GM10248 (cell line): ENCODE measurements at regions not wholly inside any gene's neighbourhood (a gene's known extent, or its start where the extent isn't known, plus 50 kb on each side); places are given as distances from the start of the nearest gene placed in this dataset.
"Not testable (repeated sequence)": the region's sequence is repeated elsewhere in the genome, so short reads cannot be mapped to it uniquely, and the experiment has no call there.

Experiments
- CTCF ChIA-PET: fragments of 300-600 bp; sonication (Branson Sonifier 250); formaldehyde crosslinking; extraction: SDS; loops from one replicate; lab custom pipeline; 2021; ENCODE audit warnings: antibody characterized with exemption; lab: Yijun Ruan, JAX
- POLR2A ChIA-PET: fragments of 350-650 bp; sonication (Branson Sonifier 250); formaldehyde crosslinking; extraction: SDS; loops from one replicate; lab custom pipeline; 2020; ENCODE audit warnings: antibody characterized with exemption; lab: Yijun Ruan, JAX
- DNase-seq: peaks from one replicate; pipeline ENCODE4 v3.0.0; 2012; ENCODE audit errors: extremely low spot score
- TF ChIP-seq, protein P1 (sequence below): IDR thresholded peaks from 2 replicates; pipeline ENCODE4 v1.5.1; 2012; ENCODE audit warnings: mild to moderate bottlenecking, low read depth; ENCODE audit errors: extremely low read depth, missing control alignments, control extremely low read depth

DNA sequence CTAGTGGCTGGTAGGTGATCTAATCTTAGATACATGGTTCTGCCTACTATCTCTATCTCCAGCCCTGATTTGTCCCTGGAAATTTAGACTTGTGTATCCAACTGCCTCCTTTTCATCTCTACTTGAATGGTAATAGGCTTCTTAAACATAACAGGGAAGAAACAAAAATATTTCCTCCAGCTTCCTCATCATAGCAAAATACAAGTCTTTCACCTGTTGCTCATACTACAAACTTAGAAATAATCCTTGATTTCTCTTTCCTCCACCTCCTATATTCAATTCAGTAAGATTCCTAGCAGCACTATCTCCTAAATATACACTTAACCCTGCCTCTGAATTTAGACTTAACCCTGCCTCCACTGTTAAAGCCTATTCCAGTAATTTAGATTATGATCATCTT is 373.3 kb upstream of the ACTRT1 start:
- DNase-seq = no peak
- ChIA-PET CTCF (no interaction called here), POLR2A (no interaction called here)
- TF ChIP-seq, protein P1, sequence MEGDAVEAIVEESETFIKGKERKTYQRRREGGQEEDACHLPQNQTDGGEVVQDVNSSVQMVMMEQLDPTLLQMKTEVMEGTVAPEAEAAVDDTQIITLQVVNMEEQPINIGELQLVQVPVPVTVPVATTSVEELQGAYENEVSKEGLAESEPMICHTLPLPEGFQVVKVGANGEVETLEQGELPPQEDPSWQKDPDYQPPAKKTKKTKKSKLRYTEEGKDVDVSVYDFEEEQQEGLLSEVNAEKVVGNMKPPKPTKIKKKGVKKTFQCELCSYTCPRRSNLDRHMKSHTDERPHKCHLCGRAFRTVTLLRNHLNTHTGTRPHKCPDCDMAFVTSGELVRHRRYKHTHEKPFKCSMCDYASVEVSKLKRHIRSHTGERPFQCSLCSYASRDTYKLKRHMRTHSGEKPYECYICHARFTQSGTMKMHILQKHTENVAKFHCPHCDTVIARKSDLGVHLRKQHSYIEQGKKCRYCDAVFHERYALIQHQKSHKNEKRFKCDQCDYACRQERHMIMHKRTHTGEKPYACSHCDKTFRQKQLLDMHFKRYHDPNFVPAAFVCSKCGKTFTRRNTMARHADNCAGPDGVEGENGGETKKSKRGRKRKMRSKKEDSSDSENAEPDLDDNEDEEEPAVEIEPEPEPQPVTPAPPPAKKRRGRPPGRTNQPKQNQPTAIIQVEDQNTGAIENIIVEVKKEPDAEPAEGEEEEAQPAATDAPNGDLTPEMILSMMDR = no peak

DNA sequence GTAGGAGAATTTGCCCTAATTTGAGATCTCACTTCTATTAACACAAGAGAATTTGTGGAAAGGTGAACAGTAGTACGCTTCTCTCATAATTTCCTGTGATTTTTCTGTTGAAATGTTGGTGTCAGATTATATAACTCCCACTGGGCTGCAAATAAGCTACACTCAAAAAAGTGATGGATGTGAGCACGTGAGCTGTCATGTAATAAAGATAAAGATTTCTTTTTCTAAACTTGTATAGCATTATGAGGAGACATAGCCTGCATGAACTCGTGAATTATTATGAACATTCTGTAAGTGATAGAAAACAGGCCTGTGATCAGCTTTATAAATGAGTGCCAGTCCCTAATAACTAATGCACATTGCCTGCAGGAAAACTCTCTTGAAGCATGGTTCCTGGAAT is 356.6 kb upstream of the ACTRT1 start:
- POLR2A ChIA-PET = no interaction called here

DNA sequence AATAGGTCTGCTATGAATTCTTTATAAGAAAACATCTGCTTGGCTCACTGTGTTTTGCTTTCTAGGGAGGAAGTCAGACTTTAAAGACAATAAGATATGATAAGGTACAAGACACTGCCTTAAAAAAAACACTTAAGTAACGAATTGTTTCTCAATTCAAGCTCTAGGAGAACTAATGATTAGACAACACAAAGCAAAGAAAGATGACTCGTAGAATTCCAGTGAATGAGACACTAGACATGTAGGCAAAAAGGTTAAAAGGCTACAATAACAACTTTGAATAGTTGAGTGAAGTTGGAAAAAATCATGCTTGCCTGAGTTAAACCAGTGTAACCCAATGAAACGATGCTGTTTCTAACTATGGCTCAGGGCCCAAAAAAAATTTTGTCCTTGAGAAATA is 344.4 kb upstream of the ACTRT1 start:
- TF ChIP-seq, protein P1 = no peak
- DNase-seq = no peak
- POLR2A ChIA-PET = no interaction called here
- CTCF ChIA-PET = no interaction called here

More for the DNA sequence above, 356.6 kb upstream of the ACTRT1 start:
- CTCF ChIA-PET = no interaction called here
- no peak for DNase-seq
- TF ChIP-seq, protein P1 = no peak

DNA sequence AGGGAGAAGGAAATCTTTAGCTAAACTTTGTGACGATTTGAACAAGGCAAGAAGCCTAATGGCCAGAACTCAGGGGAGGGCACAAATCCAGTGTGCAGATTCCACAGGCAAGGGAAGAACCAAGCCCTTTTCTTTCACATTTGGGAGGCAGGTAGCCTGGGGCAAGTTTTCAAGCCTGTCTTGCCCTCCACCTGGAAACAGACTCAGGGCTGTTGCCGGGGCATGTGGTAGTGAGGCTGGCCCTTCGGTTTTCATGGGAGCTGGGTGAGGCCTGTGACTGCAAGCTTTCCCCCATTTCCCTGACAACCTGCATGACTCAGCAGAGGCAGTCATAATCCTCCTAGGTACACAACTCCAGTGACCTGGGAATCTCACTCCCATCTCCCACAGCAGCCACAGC is 331.6 kb upstream of the ACTRT1 start:
- CTCF ChIA-PET, POLR2A ChIA-PET: not testable (repeated sequence)

DNA sequence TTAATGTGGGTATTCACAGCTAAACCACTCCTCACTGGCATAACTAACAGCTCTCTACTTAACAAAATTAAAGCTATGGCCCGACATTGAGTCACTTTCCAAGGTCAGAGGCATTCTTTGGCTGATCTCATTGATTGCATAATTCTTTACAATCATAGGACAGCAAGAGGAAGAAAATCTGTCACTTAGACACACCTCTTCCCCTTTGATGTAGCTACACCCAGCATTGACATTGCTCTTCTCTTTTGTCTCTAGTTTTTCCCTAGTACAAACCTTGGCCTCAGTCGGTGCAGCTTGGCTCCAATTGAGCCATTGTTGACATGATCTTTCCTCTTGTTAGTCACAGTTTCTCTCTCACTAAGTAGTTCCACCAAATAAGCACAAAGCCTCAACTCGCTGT is 313.3 kb upstream of the ACTRT1 start:
- ChIA-PET CTCF (no interaction called here), POLR2A (no interaction called here)
- TF ChIP-seq, protein P1 = no peak
- DNase-seq = no peak

More for the DNA sequence above, 331.6 kb upstream of the ACTRT1 start:
- not testable (repeated sequence) for DNase-seq

DNA sequence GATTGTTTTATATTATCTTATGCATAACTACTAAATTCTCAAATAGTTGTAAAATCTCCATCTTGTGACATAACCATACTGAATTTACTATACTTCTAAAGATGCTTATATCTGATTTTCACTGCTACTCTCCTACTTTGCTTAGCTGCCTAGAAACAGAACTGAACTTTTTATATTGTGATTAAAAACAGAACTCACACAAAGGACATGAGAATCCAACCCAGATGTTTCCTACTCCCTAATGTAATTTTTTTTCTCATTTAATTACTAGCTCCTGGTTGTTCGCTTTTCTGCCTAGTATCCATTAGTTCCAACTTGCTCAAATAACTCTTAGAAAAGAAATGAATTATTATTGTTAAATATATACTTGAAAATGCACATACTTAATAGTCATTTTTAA is 283.5 kb upstream of the ACTRT1 start:
- POLR2A ChIA-PET = no interaction called here
- CTCF ChIA-PET = interaction anchor here (1.6 kb wide), 1 partner anchor 32 kb away, joined by 3 read pairs; no protein-coding TSS in a partner anchor
- TF ChIP-seq, protein P1 = no peak

DNA sequence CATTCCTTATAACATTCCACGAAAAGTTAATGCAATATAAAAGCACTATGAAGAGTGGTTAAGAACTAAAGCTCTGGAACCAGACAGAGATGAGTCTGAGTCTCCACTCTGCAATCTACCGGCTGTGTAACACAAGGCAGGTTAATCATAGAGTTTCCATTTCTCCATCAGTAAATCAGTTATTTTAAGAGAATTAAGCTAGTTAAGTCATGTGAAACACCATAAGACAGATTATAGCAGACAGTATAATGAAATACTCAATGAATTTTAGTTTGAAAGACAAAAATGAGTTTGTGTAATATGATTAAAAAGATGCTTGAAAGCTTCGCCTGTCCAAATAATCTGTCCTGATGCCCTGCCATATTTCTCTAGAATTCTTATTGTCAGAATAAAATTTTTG is 282.6 kb upstream of the ACTRT1 start:
- TF ChIP-seq, protein P1 = no peak

More for the DNA sequence above, 283.5 kb upstream of the ACTRT1 start:
- DNase-seq = no peak

More for the DNA sequence above, 282.6 kb upstream of the ACTRT1 start:
- POLR2A ChIA-PET = no interaction called here
- CTCF ChIA-PET = interaction anchor here (1.6 kb wide), 1 partner anchor 33 kb away, joined by 3 read pairs; no protein-coding TSS in a partner anchor
- DNase-seq = no peak
